ENCODE measurements at regions not wholly inside any gene's neighbourhood (a gene's known extent, or its start where the extent isn't known, plus 50 kb on each side); places are given as distances from the start of the nearest gene placed in this dataset.
"Not testable (repeated sequence)": the region's sequence is repeated elsewhere in the genome, so short reads cannot be mapped to it uniquely, and the experiment has no call there.

GRCh38 chr10:64690194-64690593 is 1169.0 kb downstream of the REEP3 start:
- H3K4me3 ChIP-seq (ENCODE audit: low read depth, low read length) = no peak overlapping the region
- no peak for DNase-seq (ENCODE audit: low read depth)
- no peak for TF ChIP-seq CTCF (IDR thresholded peaks at IDR 0.05; ENCODE audit: insufficient read depth, low read depth, low read length, missing control alignments)

- TF ChIP-seq CTCF (IDR thresholded peaks at IDR 0.05; ENCODE audit: insufficient read depth, low read depth, low read length, missing control alignments) = no peak
- no peak overlapping the region for H3K4me3 ChIP-seq (ENCODE audit: low read depth, low read length)
- DNase-seq (ENCODE audit: low read depth) = no peak
These were observed 1178.0 kb downstream of the REEP3 start for GRCh38 chr10:64699244-64699643.

- not testable (repeated sequence) for DNase-seq (ENCODE audit: low read depth); H3K4me3 ChIP-seq (ENCODE audit: low read depth, low read length)
These were observed 1180.9 kb downstream of the REEP3 start for GRCh38 chr10:64702086-64702485.

- TF ChIP-seq CTCF (IDR thresholded peaks at IDR 0.05; ENCODE audit: insufficient read depth, low read depth, low read length, missing control alignments) = no peak
- H3K4me3 ChIP-seq (ENCODE audit: low read depth, low read length) = no peak overlapping the region
- DNase-seq (ENCODE audit: low read depth) = no peak
These were observed 1187.9 kb downstream of the REEP3 start for GRCh38 chr10:64708884-64709681.

GRCh38 chr10:64726466-64726865 is 1205.3 kb downstream of the REEP3 start:
- no peak overlapping the region for H3K4me3 ChIP-seq (ENCODE audit: low read depth, low read length)
- DNase-seq (ENCODE audit: low read depth) = no peak
- TF ChIP-seq CTCF (IDR thresholded peaks at IDR 0.05; ENCODE audit: insufficient read depth, low read depth, low read length, missing control alignments) = no peak

GRCh38 chr10:64731016-64731415 is 1209.8 kb downstream of the REEP3 start:
- TF ChIP-seq CTCF (IDR thresholded peaks at IDR 0.05; ENCODE audit: insufficient read depth, low read depth, low read length, missing control alignments) = no peak
- no peak for DNase-seq (ENCODE audit: low read depth)
- no peak overlapping the region for H3K4me3 ChIP-seq (ENCODE audit: low read depth, low read length)

GRCh38 chr10:64732372-64732957 is 1211.3 kb downstream of the REEP3 start:
- no peak for DNase-seq (ENCODE audit: low read depth)

More at GRCh38 chr10:64732372-64732957, 1211.3 kb downstream of the REEP3 start:
- no peak overlapping the region for H3K4me3 ChIP-seq (ENCODE audit: low read depth, low read length)
- no peak for TF ChIP-seq CTCF (IDR thresholded peaks at IDR 0.05; ENCODE audit: insufficient read depth, low read depth, low read length, missing control alignments)
